IPS DF 19.7 (cell line): ENCODE measurements at regions not wholly inside any gene's neighbourhood (a gene's known extent, or its start where the extent isn't known, plus 50 kb on each side); places are given as distances from the start of the nearest gene placed in this dataset.
"Not testable (repeated sequence)": the region's sequence is repeated elsewhere in the genome, so short reads cannot be mapped to it uniquely, and the experiment has no call there.

Experiments used
- DNase-seq: peaks from one replicate; pipeline ENCODE4 v3.0.0-alpha.2; 2013; ENCODE audit warnings: low read depth, low spot score

DNA sequence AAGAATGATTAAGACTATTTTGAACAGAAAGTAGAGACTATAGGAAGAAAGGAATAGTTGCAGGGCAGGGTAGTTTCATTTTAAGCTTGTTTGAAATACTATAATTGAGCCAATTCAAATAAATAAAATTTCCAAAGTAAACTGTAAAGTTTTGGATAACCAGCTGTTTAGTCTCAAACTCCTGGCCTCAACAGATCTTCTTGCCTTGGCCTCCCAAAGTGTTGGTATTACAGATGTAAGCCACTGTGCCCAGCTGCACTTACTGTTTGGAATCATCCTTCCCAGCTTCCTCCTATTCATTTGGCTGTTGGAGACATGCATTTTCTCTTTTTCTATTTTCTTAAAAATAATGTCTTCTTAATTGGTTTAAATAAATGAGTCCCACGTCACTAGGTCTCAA, 231.0 kb downstream of the NNT start:
- no peak for DNase-seq

DNA sequence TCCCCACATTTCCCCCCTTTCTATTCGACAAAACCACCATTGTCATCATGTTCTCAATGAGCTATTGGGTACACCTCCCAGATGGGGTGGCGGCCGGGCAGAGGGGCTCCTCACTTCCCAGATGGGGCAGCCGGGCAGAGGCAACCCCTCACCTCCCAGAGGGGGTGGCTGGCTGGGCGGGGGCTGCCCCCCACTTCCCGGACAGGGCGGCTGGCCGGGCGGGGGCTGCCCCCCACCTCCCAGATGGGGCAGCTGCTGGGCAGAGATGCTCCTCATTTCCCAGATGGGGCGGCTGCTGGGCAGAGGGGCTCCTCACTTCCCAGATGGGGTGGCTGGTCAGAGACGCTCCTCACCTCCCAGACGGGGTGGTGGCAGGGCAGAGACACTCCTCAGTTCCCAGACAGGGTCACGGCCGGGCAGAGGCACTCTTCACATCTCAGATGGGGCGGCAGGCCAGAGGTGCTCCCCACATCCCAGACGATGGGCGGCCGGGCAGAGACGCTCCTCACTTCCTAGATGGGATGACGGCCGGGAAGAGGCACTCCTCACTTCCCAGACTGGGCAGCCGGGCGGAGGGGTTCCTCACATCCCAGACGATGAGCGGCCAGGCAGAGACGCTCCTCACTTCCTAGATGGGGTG, 221.5 kb downstream of the NNT start:
- DNase-seq: not testable (repeated sequence)

DNA sequence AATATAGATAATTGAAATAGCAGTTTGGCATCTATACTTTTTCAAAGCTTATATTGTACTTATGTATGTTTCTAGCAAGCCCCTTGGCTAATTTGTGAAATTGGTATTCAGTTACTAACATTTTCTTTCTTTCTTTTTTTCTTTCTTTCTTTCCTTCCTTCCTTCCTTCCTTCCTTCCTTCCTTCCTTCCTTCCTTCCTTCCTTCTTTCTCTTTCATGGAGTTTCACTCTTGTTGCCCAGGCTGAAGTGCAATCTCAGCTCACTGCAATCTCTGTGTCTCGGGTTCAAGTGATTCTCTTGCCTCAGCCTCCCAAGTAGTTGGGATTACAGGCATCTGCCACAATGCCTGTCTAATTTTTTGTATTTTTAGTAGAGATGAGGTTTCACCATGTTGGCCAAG, 215.4 kb downstream of the NNT start:
- not testable (repeated sequence) for DNase-seq

DNA sequence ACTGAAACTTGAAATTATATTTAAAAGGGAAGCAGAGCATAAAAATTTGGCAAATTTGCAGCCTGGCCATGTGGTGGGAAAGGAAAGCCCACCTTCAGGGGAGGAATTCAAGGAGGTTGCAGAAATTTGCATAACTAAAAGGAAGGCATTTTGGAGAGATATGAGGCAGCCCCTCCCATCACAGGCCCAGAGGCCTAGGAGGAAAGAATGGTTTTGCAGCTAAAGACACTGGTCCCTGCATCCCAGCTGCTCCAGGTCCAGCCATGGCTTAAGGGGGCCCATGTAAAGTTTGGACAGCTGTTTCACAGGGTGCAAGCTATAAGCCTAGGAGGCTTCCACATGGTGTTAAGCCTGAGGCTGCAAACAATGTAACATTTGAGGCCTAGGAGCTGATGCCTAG, 212.5 kb downstream of the NNT start:
- no peak for DNase-seq

GRCh38 chr5:43804723-43805122, 201.7 kb downstream of the NNT start:
- no peak for DNase-seq

DNA sequence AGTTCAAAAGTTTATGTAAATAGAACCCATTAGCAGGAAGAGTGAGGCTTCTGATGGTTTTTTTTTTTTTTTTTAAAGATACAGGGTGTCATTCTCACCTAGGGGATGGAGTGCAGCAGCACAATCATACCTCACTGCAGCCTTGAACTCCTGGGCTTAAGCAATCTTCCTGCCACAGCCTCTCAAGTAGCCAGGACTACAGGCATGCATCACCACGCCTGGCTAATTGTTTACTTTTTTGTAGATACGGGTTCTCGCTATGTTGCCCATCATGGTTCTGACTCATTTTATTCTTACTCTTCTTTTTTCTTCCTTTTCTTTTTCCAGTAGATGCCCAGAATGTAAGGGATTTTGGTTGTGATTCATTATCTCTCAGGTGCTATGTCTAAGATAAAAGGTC, 201.1 kb downstream of the NNT start:
- DNase-seq: no peak

GRCh38 chr5:43802651-43803050, 199.7 kb downstream of the NNT start:
- DNase-seq: no peak

GRCh38 chr5:43802119-43802518, 199.1 kb downstream of the NNT start:
- no peak for DNase-seq

DNA sequence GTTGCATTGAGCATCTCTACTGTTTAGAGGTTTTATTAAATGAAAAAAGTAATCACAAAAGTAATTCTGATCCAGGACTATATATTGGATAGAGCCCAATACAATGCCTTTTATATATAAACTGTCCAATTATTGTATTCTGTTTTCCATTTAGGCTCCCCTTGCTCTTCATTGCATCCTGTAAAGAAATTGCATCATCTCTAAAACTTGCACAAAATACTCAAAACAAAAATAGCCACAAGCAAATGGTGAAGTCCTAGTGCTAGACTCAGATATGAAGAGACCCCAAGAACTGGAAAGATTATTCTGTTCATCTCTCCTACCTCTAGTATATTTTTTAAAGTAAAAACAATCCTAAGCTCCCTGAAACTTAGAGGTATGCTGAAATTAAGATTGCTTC, 195.8 kb downstream of the NNT start:
- no peak for DNase-seq

- DNase-seq: not testable (repeated sequence)
These were observed 188.9 kb downstream of the NNT start for GRCh38 chr5:43791880-43792279.

DNA sequence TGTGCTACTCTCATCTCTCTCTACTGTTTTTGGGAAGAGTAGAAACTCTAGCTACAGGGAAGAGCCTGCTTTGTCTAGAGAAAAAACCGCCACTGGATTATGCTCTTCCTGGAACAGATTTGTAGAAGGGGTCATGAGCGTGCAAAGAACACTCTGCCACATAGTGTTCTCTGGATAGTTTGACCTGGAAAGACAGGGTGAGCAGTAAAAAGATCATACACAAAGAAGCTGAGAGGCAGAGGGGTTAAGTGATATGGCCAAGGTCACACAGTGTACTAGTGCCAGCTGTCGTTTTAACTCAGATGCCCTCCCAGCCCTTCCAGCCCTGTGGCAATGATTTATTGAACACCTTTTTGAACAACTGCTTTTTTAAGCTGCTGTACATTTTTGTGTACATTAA, 182.2 kb downstream of the NNT start:
- DNase-seq: no peak

GRCh38 chr5:43780586-43780985, 177.6 kb downstream of the NNT start:
- no peak for DNase-seq

DNA sequence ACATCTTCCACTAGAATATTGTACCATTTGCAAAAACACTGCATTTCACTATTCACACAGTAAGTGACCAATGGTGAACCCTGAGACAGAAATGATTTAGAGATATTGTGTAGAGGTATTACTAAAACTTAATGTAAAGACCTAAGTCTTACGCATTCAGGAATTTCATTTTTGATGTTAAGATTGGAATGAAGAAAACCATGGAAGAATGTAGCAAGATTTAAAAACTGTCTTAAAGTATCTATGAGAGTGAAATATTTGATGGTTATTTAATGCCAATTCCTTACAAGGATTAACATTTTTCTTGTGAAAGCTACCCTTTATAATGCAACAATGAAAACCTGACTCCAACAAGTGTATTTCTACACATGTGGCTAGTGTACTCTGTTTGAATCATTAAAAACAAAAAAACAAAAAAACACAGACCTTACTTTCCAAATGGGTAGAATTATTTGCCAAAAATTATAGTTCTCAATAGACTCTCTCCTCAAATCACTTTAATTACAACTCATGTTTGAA, 172.0 kb downstream of the NNT start:
- no peak for DNase-seq

DNA sequence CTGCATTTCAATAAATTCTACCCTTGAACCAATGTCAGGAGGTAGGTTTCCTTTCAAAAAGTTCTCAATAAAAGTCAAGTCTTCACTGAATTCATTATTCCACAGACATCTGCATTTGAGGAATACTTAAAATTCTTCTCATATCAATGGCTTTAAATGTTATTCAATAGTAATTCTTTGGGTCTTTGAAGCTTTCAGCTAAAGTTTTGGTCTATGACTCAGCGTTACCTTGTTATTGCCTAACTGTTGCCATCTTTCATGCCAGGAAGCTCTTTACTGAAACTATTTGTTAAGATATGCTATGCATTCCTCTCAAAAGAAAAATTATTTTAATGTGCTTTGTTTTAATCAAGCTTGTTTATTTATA, 170.5 kb downstream of the NNT start:
- DNase-seq: peak; percentile 23

DNA sequence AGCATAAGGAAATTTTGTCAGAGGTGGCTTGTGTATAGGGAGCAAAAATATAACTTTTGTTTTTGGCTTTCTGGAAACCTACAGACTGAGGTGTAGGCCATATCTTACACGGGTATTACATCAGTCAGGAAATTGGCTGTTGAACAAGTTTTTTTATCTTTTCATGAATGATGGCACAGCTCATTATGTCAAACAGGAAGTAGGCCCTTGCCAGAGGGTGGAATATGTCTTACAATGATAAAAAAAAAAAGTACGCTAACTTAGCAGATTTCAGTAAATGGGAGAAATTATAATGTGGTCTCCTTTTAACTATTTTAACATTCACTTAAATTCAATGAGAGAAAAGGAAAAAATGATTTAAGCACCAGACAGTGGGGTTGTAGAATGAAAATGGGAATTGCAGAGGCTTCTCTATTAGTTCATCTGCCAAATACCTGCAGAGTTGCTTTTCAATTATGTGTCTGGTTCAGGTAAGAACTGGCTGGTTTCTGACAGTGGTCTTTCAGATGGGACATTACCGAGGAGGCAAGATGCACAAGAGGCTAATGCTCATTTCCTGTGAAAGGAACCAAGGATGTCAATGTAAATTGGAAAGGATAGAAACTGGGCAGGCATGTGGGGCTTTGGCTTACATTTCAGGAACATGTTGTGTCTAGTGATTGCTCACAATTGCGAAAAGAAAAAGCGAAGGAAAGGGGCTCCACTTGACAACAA, 169.9 kb downstream of the NNT start:
- DNase-seq: peak; percentile 42

DNA sequence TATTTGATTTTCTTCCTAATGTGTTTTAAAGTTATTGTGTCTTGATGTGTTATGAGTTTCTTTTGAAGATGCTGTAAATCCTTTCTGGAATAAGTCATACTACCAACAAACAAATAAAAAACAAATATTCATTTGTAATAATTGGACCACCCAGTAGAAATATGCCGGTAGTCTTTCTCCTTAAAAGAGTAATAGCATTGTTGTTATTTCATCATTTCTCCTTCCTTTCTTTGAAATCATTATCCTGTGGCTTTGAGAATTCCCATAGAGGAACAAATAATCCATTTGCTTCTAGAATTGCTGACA, 169.4 kb downstream of the NNT start:
- DNase-seq: no peak

- no peak for DNase-seq
These were observed 168.6 kb downstream of the NNT start for GRCh38 chr5:43771611-43772031.

GRCh38 chr5:43769571-43770355, 166.8 kb downstream of the NNT start:
- DNase-seq: no peak
